ENCODE measurements at regions not wholly inside any gene's neighbourhood (a gene's known extent, or its start where the extent isn't known, plus 50 kb on each side); places are given as distances from the start of the nearest gene placed in this dataset.
"Not testable (repeated sequence)": the region's sequence is repeated elsewhere in the genome, so short reads cannot be mapped to it uniquely, and the experiment has no call there.

DNA sequence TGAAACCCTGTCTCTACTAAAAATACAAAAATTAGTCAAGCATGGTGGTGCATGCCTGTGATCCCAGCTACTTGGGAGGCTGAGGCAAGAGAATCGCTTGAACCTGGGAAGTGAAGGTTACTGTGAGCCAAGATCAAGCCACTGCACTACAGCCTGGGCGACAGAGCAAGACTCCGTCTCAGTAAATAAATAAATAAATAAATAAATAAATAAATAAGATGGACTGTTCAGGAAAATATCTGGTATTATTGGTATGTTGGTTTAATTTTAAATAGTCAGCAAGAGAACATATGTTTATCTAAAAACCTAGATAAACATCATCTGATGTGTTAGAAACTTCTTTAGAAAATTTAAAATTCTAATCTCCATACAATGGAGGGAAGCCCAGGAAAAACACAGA, 431.6 kb upstream of the AKR1E2 start:
- not testable (repeated sequence) for TF ChIP-seq TAF1 (IDR thresholded peaks at IDR 0.05; ENCODE audit: borderline replicate concordance, low read depth, low read length); POLR2AphosphoS5 (IDR thresholded peaks at IDR 0.05; ENCODE audit: low read depth, low read length)

Measured in GM12892 (cell line).